ENCODE measurements at regions not wholly inside any gene's neighbourhood (a gene's known extent, or its start where the extent isn't known, plus 50 kb on each side); places are given as distances from the start of the nearest gene placed in this dataset.

DNA sequence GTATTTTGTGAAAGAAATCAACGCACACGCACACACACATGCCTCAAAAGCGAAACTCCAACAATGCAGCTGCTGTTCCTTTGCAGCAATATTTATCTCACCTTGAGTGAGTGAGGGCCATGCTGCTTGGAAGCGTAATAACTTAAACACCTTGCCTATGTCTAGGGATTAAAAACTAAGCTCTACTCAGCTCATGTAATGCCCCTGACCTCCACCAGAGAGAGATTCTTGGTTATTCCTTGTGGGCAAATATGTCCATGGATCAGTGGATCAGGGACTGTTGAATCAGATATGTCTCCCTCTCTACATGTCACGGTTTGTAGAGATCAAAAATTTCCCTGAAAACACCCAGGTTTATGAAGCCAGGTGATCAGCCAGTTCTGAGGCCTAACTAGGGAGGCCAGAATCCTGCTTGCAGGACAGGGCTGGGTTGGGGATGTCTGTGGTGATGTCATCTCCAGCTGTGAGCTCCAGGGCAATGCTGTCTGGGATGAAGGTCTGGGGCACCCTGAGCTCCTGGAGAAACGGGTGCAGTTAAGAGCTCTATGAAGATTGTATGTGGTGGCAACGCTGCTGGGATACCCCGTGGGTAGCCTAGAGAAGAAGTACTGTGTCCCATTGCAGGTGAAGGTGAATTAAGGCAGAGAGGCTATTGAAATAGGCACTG, 149.4 kb downstream of the KCNJ12 start:
- TF ChIP-seq, protein P1, sequence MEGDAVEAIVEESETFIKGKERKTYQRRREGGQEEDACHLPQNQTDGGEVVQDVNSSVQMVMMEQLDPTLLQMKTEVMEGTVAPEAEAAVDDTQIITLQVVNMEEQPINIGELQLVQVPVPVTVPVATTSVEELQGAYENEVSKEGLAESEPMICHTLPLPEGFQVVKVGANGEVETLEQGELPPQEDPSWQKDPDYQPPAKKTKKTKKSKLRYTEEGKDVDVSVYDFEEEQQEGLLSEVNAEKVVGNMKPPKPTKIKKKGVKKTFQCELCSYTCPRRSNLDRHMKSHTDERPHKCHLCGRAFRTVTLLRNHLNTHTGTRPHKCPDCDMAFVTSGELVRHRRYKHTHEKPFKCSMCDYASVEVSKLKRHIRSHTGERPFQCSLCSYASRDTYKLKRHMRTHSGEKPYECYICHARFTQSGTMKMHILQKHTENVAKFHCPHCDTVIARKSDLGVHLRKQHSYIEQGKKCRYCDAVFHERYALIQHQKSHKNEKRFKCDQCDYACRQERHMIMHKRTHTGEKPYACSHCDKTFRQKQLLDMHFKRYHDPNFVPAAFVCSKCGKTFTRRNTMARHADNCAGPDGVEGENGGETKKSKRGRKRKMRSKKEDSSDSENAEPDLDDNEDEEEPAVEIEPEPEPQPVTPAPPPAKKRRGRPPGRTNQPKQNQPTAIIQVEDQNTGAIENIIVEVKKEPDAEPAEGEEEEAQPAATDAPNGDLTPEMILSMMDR (IDR thresholded peaks at IDR 0.05; ENCODE audit: low read length) = no peak
- TF ChIP-seq EZH2 (optimal IDR thresholded peaks at IDR 0.05; ENCODE audit: low read depth, low read length) (no peak), EZH2phosphoT487 (IDR thresholded peaks at IDR 0.05; ENCODE audit: low read length) (no peak)
